GM19455 (cell line): ENCODE measurements at regions not wholly inside any gene's neighbourhood (a gene's known extent, or its start where the extent isn't known, plus 50 kb on each side); places are given as distances from the start of the nearest gene placed in this dataset.
"Not testable (repeated sequence)": the region's sequence is repeated elsewhere in the genome, so short reads cannot be mapped to it uniquely, and the experiment has no call there.

Experiments
- ATAC-seq: cut with Tn5 transposase; IDR thresholded peaks from one replicate; pipeline ENCODE4 v1.9.1; 2021; ENCODE audit not compliant: unreplicated experiment

DNA sequence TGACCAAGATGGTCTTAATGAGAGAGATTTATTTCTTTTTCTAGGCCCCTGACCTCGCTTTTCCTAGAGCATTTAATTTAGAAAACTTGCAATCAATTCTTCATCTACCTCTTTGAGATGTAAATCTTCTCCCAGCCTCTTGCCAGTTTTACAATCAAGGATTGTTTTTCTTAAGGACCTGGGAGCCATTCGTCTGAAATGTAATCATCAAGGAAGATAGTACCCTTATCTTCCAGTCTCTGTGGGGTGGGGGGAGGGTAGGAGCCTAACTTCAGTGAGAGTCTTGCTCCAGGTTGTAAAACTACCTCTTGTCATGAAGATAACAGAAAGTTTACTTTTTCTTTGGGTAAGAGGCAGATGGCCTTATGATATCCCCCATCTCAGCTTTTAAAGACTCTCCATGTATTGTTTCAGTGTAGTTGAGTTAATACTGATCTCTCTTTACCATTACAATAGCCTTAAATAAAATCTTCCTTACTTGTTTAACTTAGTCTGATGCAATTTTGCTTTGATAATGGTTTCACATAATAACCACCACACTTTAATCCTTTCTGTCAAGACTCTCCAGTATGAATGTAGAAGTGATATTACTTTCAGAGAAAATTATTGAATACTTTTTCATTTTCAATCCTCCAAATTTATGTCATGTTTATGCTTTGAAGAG lies 110.2 kb upstream of the CPHXL start:
- ATAC-seq: no peak

DNA sequence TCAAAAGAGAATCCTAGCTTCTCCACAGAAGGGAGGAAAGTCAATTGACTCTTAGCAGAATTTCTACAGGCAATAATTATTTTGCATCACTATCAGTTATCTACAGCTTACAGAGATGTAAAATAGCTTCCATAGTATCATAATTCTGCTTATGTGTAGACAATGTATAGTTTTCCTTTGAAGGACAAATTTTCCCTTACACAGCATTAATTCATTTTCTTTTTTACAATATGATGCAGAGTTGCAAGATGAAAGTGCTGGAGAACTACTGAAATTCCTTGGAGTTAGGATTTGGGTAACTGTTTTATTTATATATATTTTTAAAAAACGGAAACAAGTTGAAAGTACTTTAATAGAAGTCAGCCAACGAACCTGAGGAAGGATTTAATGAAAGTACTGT lies 111.0 kb upstream of the CPHXL start:
- ATAC-seq: no peak

GRCh38 chr16:75837681-75838080 lies 111.4 kb upstream of the CPHXL start:
- no peak for ATAC-seq

GRCh38 chr16:75841517-75841916 lies 115.2 kb upstream of the CPHXL start:
- no peak for ATAC-seq

GRCh38 chr16:75847172-75847571 lies 120.9 kb upstream of the CPHXL start:
- ATAC-seq: no peak

DNA sequence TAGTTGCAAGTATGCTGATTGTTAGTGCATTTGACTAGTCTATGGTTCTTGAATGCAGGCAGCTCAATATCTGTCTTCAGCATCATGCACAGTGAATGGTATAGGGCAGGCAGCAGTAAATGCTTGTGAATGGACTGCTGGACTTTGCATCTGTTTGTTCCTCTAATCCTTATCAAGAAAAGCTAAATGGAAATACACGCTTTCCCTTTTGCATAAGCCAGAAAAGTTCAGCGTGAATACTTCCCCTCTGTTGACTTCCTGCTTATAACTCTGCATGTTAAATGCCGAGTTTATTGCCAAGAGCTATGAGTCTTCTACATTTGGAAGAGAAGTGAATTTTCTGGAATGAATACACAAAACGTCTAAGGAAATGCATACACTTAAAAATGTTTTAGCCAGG lies 127.9 kb upstream of the CPHXL start:
- no peak for ATAC-seq

GRCh38 chr16:75860326-75861053 lies 134.2 kb upstream of the CPHXL start:
- ATAC-seq: no peak

GRCh38 chr16:75861311-75862097 lies 135.2 kb upstream of the CPHXL start:
- no peak for ATAC-seq

GRCh38 chr16:75862098-75862386 lies 135.8 kb upstream of the CPHXL start:
- no peak for ATAC-seq

- no peak for ATAC-seq
These were observed 138.0 kb upstream of the CPHXL start for GRCh38 chr16:75864243-75864642.

GRCh38 chr16:75865736-75866135 lies 139.4 kb upstream of the CPHXL start:
- no peak for ATAC-seq

- ATAC-seq: no peak
These were observed 142.6 kb upstream of the CPHXL start for GRCh38 chr16:75868636-75869632.

GRCh38 chr16:75881280-75881679 lies 155.0 kb upstream of the CPHXL start:
- not testable (repeated sequence) for ATAC-seq

- ATAC-seq: no peak
These were observed 172.9 kb upstream of the CPHXL start for GRCh38 chr16:75899163-75899562.

DNA sequence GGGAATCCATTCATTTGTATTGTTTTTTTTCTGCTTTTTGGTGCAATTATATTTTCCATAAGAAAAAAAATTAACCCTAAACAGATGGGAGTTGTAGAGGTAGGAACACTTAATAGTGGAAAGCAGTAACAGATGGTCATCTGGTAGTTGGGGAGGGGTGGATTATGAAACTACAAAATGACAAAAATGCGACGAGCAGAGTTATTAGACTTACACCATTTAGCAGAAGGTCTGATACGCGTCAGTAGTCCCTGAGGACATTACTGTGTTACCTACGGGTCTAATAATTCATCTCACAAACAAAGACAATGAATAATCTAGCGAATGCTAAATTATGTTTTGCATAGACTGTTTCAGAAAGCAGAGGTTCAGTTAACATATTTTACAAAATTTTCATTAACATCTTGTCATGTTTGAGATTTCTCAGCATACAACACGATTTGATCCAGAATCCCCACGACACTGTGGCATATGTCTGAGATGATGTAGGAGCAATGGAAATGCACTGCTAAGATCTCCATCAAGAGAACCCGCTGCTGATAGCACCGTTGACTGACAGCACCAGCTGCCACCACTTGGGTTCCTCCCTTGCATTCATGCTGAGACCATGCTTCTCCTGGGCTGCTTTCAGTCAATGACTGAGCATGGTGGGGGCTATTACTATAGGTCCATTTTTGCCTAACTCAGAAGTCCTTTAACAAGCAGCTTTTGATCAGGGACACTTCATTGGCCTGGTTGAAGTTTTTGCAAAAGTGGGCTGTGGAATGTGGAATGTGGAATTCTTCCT lies 182.2 kb upstream of the CPHXL start:
- ATAC-seq: no peak

DNA sequence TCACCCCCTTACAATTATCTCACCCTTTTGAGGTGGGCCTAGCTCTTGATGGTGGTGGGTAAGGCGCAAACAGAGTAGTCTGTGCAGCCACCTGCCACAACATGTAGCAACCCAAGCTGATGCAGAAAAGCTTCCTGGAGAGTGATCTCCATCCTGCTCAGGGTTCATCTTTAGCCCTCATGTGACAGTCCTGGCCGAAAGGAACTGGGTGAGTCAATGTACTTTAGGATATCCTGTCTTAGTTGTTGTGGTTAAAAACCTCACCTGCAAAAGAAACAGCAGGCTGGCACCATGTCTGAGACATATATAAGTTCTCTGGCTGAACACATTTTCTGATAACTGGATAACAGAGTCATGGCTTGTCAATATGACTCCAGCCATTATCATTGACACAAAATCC lies 183.5 kb upstream of the CPHXL start:
- ATAC-seq: no peak

- no peak for ATAC-seq
These were observed 185.6 kb upstream of the CPHXL start for GRCh38 chr16:75911896-75912295.

DNA sequence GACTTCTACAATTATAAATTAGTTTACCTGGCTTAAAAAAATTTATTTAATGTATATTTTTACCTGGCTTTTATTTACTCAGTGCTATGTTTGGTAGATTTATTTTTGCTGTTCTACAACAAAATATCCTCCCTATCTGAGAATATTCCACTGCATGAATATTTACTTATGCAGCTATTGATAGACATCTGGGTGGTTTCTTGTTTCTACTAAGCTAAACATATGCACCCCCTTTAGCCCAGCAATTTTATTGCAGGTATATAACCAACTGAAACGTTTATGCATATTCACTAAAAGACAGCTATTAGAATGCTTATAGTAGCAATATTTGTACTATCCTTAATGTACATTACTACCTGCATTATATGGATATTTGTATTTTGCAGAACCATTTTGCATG lies 187.7 kb upstream of the CPHXL start:
- ATAC-seq: no peak

DNA sequence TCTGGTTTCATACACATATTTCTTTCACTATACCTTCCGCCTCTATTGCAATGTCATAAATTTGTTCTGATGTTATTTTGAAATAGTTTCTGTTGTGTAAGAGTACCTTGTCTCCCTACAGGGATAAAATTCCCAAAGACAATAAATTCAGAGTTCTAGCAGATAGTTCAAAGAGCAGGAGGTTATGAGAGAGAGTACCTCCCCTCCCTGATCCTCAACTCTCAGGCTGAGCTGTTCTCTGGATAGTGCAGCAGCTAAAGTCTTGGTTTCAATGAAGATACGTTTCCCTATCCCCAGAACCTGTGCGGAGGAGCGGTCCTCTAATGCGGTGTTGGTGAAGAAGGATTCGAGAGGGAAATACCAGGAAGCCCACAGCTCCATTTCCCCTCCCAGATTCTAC lies 190.2 kb upstream of the CPHXL start:
- no peak for ATAC-seq

- no peak for ATAC-seq
These were observed 191.8 kb upstream of the CPHXL start for GRCh38 chr16:75918109-75918508.
